IPS-15b (cell line): ENCODE measurements at regions not wholly inside any gene's neighbourhood (a gene's known extent, or its start where the extent isn't known, plus 50 kb on each side); places are given as distances from the start of the nearest gene placed in this dataset.

Experiments used
- H3K27me3 ChIP-seq: one replicate; pipeline ENCODE4 v1.6.1; 2013; ENCODE audit warnings: low read length; ENCODE audit not compliant: control insufficient read depth, insufficient read depth
- H3K36me3 ChIP-seq: one replicate; pipeline ENCODE4 v1.6.1; 2013; ENCODE audit warnings: low read length; ENCODE audit not compliant: control insufficient read depth, insufficient read depth
- H3K4me1 ChIP-seq: one replicate; pipeline ENCODE4 v1.6.1; 2013; ENCODE audit warnings: mild to moderate bottlenecking, low read length; ENCODE audit not compliant: control insufficient read depth, insufficient read depth
- H3K4me3 ChIP-seq: one replicate; pipeline ENCODE4 v1.5.1; 2013; ENCODE audit warnings: low read depth, low read length
- H3K9ac ChIP-seq: one replicate; pipeline ENCODE4 v1.6.1; 2013; ENCODE audit warnings: low read depth, mild to moderate bottlenecking, low read length
- H3K9me3 ChIP-seq: one replicate; pipeline ENCODE4 v1.6.1; 2013; ENCODE audit warnings: mild to moderate bottlenecking, low read length; ENCODE audit not compliant: control insufficient read depth, insufficient read depth

GRCh38 chr4:18880871-18881270 is 859.3 kb upstream of the LCORL start:
- Histone ChIP-seq H3K9ac (no peak overlapping the region), H3K36me3 (no peaks in the 10 kb centered on the region), H3K4me1 (no peaks in the 10 kb centered on the region), H3K27me3 (no peaks in the 10 kb centered on the region), H3K9me3 (no peaks in the 10 kb centered on the region), H3K4me3 (no peak overlapping the region)

- Histone ChIP-seq H3K27me3 (no peaks in the 10 kb centered on the region), H3K4me3 (no peak overlapping the region), H3K4me1 (no peaks in the 10 kb centered on the region), H3K36me3 (no peaks in the 10 kb centered on the region), H3K9ac (no peak overlapping the region), H3K9me3 (no peaks in the 10 kb centered on the region)
These were observed 857.0 kb upstream of the LCORL start for GRCh38 chr4:18878561-18878960.

- no peak overlapping the region for H3K9ac ChIP-seq
- H3K4me3 ChIP-seq: no peak overlapping the region
- no peaks in the 10 kb centered on the region for H3K4me1 ChIP-seq
- no peaks in the 10 kb centered on the region for H3K36me3 ChIP-seq
- no peaks in the 10 kb centered on the region for H3K27me3 ChIP-seq
- no peaks in the 10 kb centered on the region for H3K9me3 ChIP-seq
These were observed 847.6 kb upstream of the LCORL start for GRCh38 chr4:18869166-18869565.

GRCh38 chr4:18860836-18861530 is 839.4 kb upstream of the LCORL start:
- H3K9me3 ChIP-seq: no peaks in the 10 kb centered on the region
- no peak overlapping the region for H3K4me3 ChIP-seq
- H3K27me3 ChIP-seq: peaks cover 43% of the 10 kb centered on the region
- H3K9ac ChIP-seq: no peak overlapping the region
- peaks cover 7% of the 10 kb centered on the region for H3K4me1 ChIP-seq
- H3K36me3 ChIP-seq: no peaks in the 10 kb centered on the region

- Histone ChIP-seq H3K36me3 (no peaks in the 10 kb centered on the region), H3K9me3 (no peaks in the 10 kb centered on the region), H3K4me1 (peaks cover 7% of the 10 kb centered on the region), H3K4me3 (no peak overlapping the region), H3K27me3 (peaks cover 44% of the 10 kb centered on the region), H3K9ac (no peak overlapping the region)
These were observed 837.9 kb upstream of the LCORL start for GRCh38 chr4:18859468-18859867.

- H3K9ac ChIP-seq: no peak overlapping the region
- peaks cover 44% of the 10 kb centered on the region for H3K27me3 ChIP-seq
- H3K36me3 ChIP-seq: no peaks in the 10 kb centered on the region
- H3K4me1 ChIP-seq: peaks cover 7% of the 10 kb centered on the region
- no peaks in the 10 kb centered on the region for H3K9me3 ChIP-seq
- H3K4me3 ChIP-seq: no peak overlapping the region
These were observed 836.8 kb upstream of the LCORL start for GRCh38 chr4:18858229-18858922.

- no peak overlapping the region for H3K4me3 ChIP-seq
- peaks cover under 1% of the 10 kb centered on the region for H3K27me3 ChIP-seq
- no peaks in the 10 kb centered on the region for H3K4me1 ChIP-seq
- H3K36me3 ChIP-seq: no peaks in the 10 kb centered on the region
- H3K9ac ChIP-seq: no peak overlapping the region
- no peaks in the 10 kb centered on the region for H3K9me3 ChIP-seq
These were observed 829.3 kb upstream of the LCORL start for GRCh38 chr4:18850867-18851266.

GRCh38 chr4:18847249-18847890 is 825.8 kb upstream of the LCORL start:
- H3K4me1 ChIP-seq: no peaks in the 10 kb centered on the region
- no peak overlapping the region for H3K4me3 ChIP-seq
- H3K9ac ChIP-seq: no peak overlapping the region
- H3K27me3 ChIP-seq: no peaks in the 10 kb centered on the region
- peaks cover 3% of the 10 kb centered on the region for H3K36me3 ChIP-seq
- H3K9me3 ChIP-seq: no peaks in the 10 kb centered on the region

- H3K9me3 ChIP-seq: no peaks in the 10 kb centered on the region
- H3K4me3 ChIP-seq: no peak overlapping the region
- no peaks in the 10 kb centered on the region for H3K27me3 ChIP-seq
- H3K9ac ChIP-seq: no peak overlapping the region
- H3K36me3 ChIP-seq: peaks cover 4% of the 10 kb centered on the region
- no peaks in the 10 kb centered on the region for H3K4me1 ChIP-seq
These were observed 824.8 kb upstream of the LCORL start for GRCh38 chr4:18846313-18846712.

GRCh38 chr4:18844726-18845125 is 823.2 kb upstream of the LCORL start:
- no peak overlapping the region for H3K4me3 ChIP-seq
- no peak overlapping the region for H3K9ac ChIP-seq
- no peaks in the 10 kb centered on the region for H3K9me3 ChIP-seq
- H3K4me1 ChIP-seq: no peaks in the 10 kb centered on the region
- H3K36me3 ChIP-seq: peaks cover 4% of the 10 kb centered on the region
- H3K27me3 ChIP-seq: no peaks in the 10 kb centered on the region

GRCh38 chr4:18842431-18842830 is 820.9 kb upstream of the LCORL start:
- Histone ChIP-seq H3K9ac (no peak overlapping the region), H3K36me3 (peaks cover 4% of the 10 kb centered on the region), H3K4me3 (no peak overlapping the region), H3K9me3 (no peaks in the 10 kb centered on the region), H3K4me1 (no peaks in the 10 kb centered on the region), H3K27me3 (no peaks in the 10 kb centered on the region)

GRCh38 chr4:18840481-18840880 is 818.9 kb upstream of the LCORL start:
- no peak overlapping the region for H3K4me3 ChIP-seq
- H3K36me3 ChIP-seq: peaks cover 4% of the 10 kb centered on the region
- no peaks in the 10 kb centered on the region for H3K27me3 ChIP-seq
- H3K9me3 ChIP-seq: no peaks in the 10 kb centered on the region
- no peak overlapping the region for H3K9ac ChIP-seq
- H3K4me1 ChIP-seq: no peaks in the 10 kb centered on the region
